ENCODE measurements at regions not wholly inside any gene's neighbourhood (a gene's known extent, or its start where the extent isn't known, plus 50 kb on each side); places are given as distances from the start of the nearest gene placed in this dataset.

- POLR2A ChIA-PET = interaction anchor here (0.6 kb wide), 1 partner anchor 615 kb away, joined by 3 read pairs; no protein-coding TSS in a partner anchor
- Histone ChIP-seq H3K4me1 (ENCODE audit: control insufficient read depth in 1 of 2, insufficient read depth in 2 of 2, low read depth in 1 of 2, low read length in 1 of 2) (peaks cover 0 to 3% of the 10 kb centered on the region in 2 experiments; a peak in 1 of 4 replicates), H3F3A (replicated peaks; ENCODE audit: insufficient read depth) (no peaks in the 10 kb centered on the region), H2AFZ (ENCODE audit: low read depth) (no peak overlapping the region), H3K4me3 (ENCODE audit: low read depth in 2 of 2, low read length in 1 of 2) (no peak overlapping the region), H3K27ac (ENCODE audit: low read depth in 2 of 2, low read length in 1 of 2) (no peak overlapping the region), H3K4me2 (no peak overlapping the region), H3K9me2 (no peaks in the 10 kb centered on the region), H3K27me3 (ENCODE audit: insufficient read depth) (no peaks in the 10 kb centered on the region), H4K20me1 (ENCODE audit: insufficient read depth) (no peaks in the 10 kb centered on the region), H3K9ac (no peak overlapping the region), H3K9me3 (no peaks in the 10 kb centered on the region), H3K79me2 (ENCODE audit: insufficient read depth) (no peaks in the 10 kb centered on the region), H3K36me3 (replicated peaks in 1 of 2; ENCODE audit: control insufficient read depth in 1 of 2, insufficient read depth in 2 of 2, low read length in 1 of 2) (no peaks in the 10 kb centered on the region)
- 50% methylated on average over 7 of the region's 8 CpGs for WGBS (ENCODE audit: low lambda C conversion rate)
- no peak for DNase-seq
- CTCF ChIA-PET = interaction anchor here (1.4 kb wide), 1 partner anchor 15 kb away, joined by 6 read pairs; no protein-coding TSS in a partner anchor
- no peak for TF ChIP-seq CTCF (IDR thresholded peaks at IDR 0.05)
- no peak for TF ChIP-seq TAF1 (IDR thresholded peaks at IDR 0.05; ENCODE audit: borderline replicate concordance, low read depth, low read length)
- TF ChIP-seq RXRA (IDR thresholded peaks at IDR 0.05; ENCODE audit: borderline replicate concordance, low read depth) = no peak
- TF ChIP-seq TEAD4 (IDR thresholded peaks at IDR 0.05; ENCODE audit: borderline replicate concordance, insufficient read depth) = no peak
- no peak for TF ChIP-seq IRF3 (IDR thresholded peaks at IDR 0.05; ENCODE audit: low read depth, low read length)
- no peak for TF ChIP-seq JUND (IDR thresholded peaks at IDR 0.05)
- no peak for TF ChIP-seq PBX3 (IDR thresholded peaks at IDR 0.05)
- no peak for TF ChIP-seq ZBTB33 (IDR thresholded peaks at IDR 0.05; ENCODE audit: borderline replicate concordance, low read depth)
These were observed 100.9 kb downstream of the KIF26A start for GRCh38 chr14:104239185-104239775.

- H3K4me1 ChIP-seq (ENCODE audit: control insufficient read depth in 1 of 2, insufficient read depth in 2 of 2, low read depth in 1 of 2, low read length in 1 of 2) = peaks cover 0 to 3% of the 10 kb centered on the region in 2 experiments; a peak in 1 of 4 replicates
- H3K27ac ChIP-seq (ENCODE audit: low read depth in 2 of 2, low read length in 1 of 2) = no peak overlapping the region
- H4K20me1 ChIP-seq (ENCODE audit: insufficient read depth) = no peaks in the 10 kb centered on the region
- ChIA-PET POLR2A (interaction anchor here (0.6 kb wide), 1 partner anchor 616 kb away, joined by 3 read pairs; no protein-coding TSS in a partner anchor), CTCF (interaction anchor here (1.4 kb wide), 1 partner anchor 15 kb away, joined by 6 read pairs; no protein-coding TSS in a partner anchor)
- 66% methylated on average over 15 of the region's 17 CpGs for WGBS (ENCODE audit: low lambda C conversion rate)
- H3K36me3 ChIP-seq (replicated peaks in 1 of 2; ENCODE audit: control insufficient read depth in 1 of 2, insufficient read depth in 2 of 2, low read length in 1 of 2) = no peaks in the 10 kb centered on the region
- no peaks in the 10 kb centered on the region for H3K27me3 ChIP-seq (ENCODE audit: insufficient read depth)
- no peaks in the 10 kb centered on the region for H3K9me3 ChIP-seq
- no peak overlapping the region for H3K9ac ChIP-seq
- no peaks in the 10 kb centered on the region for H3F3A ChIP-seq (replicated peaks; ENCODE audit: insufficient read depth)
- H3K4me3 ChIP-seq (ENCODE audit: low read depth in 2 of 2, low read length in 1 of 2) = no peak overlapping the region
- no peaks in the 10 kb centered on the region for H3K9me2 ChIP-seq
- no peaks in the 10 kb centered on the region for H3K79me2 ChIP-seq (ENCODE audit: insufficient read depth)
- DNase-seq = peak; percentile 34
- H2AFZ ChIP-seq (ENCODE audit: low read depth) = no peak overlapping the region
- H3K4me2 ChIP-seq = no peak overlapping the region
- TF ChIP-seq TAF1 (IDR thresholded peaks at IDR 0.05; ENCODE audit: borderline replicate concordance, low read depth, low read length) (no peak), RCOR1 (IDR thresholded peaks at IDR 0.05; ENCODE audit: low read length) (no peak), ELF1 (IDR thresholded peaks at IDR 0.05) (no peak), JUND (IDR thresholded peaks at IDR 0.05) (no peak), SIN3A (IDR thresholded peaks at IDR 0.05; ENCODE audit: borderline replicate concordance, low read depth, low read length) (no peak), RAD21 (IDR thresholded peaks at IDR 0.05; ENCODE audit: low read length) (no peak), IRF3 (IDR thresholded peaks at IDR 0.05; ENCODE audit: low read depth, low read length) (no peak), EZH2phosphoT487 (IDR thresholded peaks at IDR 0.05; ENCODE audit: borderline replicate concordance, low read depth) (no peak), FOXM1 (IDR thresholded peaks at IDR 0.05; ENCODE audit: low read depth) (no peak)
These were observed 101.5 kb downstream of the KIF26A start for GRCh38 chr14:104239861-104240301.

Data from SK-N-SH (cell line).